Stimulated activated CD8-positive, alpha-beta memory T cell treated with anti-CD3 and anti-CD28 coated beads, Interleukin-12 subunit alpha, Interleukin-12 subunit beta, amount 100 ng/mL, for 4 hours (primary cell): ENCODE measurements at regions not wholly inside any gene's neighbourhood (a gene's known extent, or its start where the extent isn't known, plus 50 kb on each side); places are given as distances from the start of the nearest gene placed in this dataset.
"Not testable (repeated sequence)": the region's sequence is repeated elsewhere in the genome, so short reads cannot be mapped to it uniquely, and the experiment has no call there.

Source experiments
- DNase-seq: peaks from one replicate; pipeline ENCODE4 v3.0.0-alpha.2; 2020; ENCODE audit warnings: low read depth

DNA sequence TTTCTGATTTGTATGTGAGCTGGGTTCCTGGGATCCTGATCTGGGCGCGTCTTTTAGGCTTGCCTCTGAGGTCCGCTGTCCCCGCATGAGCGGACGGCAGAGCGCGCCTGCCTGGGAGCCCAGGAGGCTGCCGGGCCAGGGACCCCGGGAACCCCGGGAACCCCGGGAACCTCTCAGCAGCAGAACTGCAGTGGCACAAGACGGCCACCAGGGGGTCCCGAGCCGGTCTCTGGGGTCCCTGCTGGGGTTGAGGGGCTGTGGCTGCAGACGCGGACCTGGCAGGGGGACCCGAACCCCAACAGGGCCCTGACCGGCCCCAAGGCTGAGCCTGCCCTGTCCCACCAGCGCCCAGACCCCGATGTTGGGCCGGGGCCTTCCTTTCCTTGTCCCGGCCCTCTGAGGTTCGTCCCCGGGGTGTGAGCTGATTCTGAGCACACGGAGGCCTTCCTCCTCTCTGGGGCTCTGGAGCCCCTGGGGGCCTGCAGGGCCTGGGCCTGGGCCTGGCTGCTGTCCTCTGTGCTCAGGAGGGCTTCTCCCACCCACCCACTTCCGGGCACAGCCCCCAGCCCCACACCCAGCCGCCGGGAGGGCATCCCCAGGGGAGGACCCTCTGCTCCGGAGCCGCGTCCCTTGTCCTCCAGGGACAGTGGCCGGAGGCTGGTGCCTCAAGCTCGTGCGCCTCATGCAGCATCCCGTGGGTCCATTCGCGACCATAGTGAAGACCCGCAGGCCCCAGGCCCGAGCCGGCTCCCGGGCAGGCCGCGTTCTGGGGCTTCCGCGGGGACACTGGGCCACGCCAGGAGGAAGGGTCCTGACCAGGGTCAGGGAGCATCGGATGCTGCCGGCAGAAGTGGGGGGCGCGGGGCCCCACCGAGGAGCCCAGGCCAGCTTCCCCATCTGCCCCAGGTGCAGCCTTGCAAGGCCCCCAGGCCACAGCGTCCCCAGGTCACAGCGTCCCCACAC lies 152.9 kb downstream of the TMEM121 start:
- not testable (repeated sequence) for DNase-seq

- not testable (repeated sequence) for DNase-seq
These were observed 153.8 kb downstream of the TMEM121 start for GRCh38 chr14:105679959-105680735.

DNA sequence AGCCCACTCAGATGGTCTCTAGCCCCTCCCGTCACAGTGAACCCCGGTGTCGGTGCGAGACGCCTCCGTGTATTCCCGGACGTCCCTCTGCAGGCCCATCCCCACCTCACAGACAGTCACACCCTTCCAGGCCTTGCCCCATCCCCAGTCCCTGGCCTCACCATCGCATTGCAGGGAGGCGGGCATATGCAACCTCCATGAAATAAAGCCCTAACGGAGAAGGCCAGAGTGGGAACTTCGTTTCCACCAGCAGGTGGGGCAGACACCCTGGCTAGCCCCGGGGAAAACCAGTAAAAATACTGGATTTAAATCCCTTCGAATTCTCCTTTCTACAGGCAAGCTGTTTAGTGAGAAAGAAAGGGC lies 154.3 kb downstream of the TMEM121 start:
- not testable (repeated sequence) for DNase-seq

GRCh38 chr14:105681606-105682185 lies 155.3 kb downstream of the TMEM121 start:
- DNase-seq, result not testable (repeated sequence)

DNA sequence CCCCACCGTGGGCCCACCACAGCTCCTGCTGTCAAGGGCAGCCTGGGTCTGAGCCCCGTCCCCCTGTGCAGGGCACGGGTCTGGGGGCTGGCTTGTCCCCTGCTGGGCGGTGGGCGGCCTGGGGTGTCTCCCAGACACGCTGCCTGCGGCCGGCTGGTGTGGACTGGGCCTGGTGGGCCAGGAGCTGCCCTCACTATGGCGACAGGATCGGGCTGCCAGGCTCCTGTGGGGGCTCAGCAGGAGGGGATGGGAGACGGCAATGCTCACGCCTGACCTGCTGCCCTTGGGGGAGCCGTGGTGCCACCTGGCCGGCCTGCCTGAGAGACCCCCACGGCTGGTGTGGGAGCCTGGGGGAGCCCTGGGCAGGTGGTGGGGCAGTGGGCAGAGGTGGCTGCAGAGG lies 156.1 kb downstream of the TMEM121 start:
- not testable (repeated sequence) for DNase-seq

- DNase-seq, result no peak
These were observed 156.7 kb downstream of the TMEM121 start for GRCh38 chr14:105682956-105683570.

DNA sequence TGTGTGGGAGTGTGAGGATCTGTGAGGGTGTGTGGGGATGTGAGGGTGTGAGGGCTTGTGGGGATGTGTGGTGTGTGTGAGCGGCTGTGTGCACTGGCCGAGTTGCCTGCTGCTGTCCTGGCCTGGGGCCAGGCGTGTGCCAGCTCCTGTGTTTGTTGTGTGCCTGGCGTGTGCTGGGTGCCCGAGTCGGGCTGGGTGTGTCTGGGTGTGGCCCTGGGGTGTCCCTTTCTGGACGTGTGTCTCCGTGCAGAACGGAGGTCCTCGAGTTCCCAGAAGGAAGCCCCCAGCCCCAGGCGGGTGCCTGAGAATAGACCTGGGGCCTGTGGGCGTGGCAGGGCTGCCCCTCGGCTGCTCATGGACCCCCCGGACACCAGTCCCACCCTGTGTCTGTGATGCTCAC lies 157.7 kb downstream of the TMEM121 start:
- DNase-seq, result not testable (repeated sequence)

GRCh38 chr14:105684597-105684996 lies 158.2 kb downstream of the TMEM121 start:
- DNase-seq, result not testable (repeated sequence)

DNA sequence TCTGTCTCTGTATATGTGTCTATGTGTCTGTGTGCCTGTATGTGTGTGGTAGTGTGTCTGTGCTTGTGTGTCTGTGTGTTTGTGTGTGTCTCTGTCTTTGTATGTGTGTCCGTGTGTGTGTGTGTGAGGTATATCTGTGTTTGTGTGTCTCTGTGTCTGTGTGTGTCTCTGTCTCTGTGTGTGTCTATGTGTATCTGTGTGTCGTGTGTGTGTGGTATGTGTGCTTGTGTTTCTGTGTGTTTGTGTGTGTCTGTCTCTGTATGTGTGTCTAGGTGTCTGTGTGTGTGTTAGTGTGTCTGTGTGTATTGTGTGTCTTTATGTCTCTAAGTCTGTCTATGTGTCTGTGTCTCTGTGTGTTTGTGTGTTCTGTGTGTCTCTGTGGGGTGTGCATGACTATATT lies 158.6 kb downstream of the TMEM121 start:
- DNase-seq, result no peak

DNA sequence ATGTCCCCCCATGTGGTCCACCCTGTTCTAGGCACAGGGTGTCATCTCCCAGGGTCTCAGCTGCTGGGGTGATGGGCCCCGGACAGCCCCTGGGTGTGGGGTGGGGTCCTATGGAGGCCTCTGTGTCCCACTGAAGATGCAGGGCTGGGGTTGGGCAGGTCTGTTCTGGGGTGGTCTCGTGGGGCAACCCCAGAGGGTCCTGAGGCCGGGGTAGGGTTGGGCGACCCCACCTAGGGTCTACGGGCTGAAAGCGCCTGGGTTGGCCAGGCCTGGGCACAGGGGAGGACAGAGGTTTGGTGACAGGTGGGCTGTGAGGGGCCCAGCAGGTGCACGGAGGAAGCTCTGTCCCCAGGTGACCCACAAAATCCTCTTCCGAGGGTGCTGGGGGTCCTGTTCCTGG lies 159.2 kb downstream of the TMEM121 start:
- not testable (repeated sequence) for DNase-seq

- not testable (repeated sequence) for DNase-seq
These were observed 159.7 kb downstream of the TMEM121 start for GRCh38 chr14:105686050-105686449.

GRCh38 chr14:105686462-105687170 lies 160.2 kb downstream of the TMEM121 start:
- not testable (repeated sequence) for DNase-seq

DNA sequence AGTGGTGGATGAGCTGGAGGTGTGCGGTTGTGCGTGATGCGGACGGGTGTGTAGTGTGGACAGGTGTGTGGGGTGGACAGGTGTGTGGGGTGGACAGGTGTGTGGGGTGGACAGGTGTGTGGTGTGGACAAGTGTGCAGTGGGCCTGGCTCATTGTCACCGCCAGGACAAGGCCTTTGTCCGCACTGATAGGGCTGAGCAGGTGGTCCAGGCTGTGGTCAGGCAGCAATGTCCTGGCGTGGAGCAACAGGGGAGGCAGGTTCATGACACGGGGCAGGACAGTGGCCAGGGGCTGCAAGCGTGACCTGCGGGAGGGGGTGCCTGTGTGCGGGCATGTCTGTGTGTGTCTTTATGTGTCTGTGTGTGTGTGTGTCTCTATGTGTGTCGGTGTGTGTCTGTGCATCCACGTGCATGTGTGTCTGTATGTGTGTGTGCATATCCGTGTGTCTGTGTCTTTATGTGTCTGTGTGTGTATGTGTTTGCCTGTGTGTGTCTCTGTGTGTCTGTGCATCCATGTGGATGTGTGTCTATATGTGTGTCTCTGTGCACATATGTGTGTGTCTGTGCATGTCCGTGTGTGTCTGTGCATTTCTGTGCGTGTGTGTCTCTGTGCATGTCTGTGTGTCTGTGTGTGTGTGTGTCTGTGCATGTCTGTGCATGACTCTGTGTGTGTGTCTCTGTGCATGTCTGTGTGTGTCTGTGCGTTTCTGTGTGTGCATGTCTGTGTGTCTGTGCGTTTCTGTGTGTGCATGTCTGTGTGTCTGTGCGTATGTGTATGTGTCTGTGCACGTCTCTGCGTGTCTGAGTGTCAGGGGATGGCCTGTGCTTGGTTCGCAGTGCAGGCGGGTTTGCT lies 161.0 kb downstream of the TMEM121 start:
- not testable (repeated sequence) for DNase-seq

DNA sequence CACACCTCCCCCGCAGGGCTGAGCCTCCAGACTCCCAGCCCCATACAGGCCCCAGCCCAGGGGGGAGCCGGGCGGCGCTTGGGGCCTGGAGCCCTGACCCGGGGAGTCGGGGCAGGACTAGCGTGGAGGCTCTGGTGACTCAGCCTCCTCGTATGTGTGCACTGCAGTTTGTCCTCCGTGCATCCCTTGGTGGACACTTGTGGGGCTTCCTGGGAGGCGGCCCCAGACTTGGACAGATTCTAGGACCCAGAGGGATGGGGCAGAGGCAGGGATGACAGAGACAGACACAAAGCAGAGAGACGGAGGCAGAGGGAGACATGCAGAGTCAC lies 161.6 kb downstream of the TMEM121 start:
- not testable (repeated sequence) for DNase-seq

DNA sequence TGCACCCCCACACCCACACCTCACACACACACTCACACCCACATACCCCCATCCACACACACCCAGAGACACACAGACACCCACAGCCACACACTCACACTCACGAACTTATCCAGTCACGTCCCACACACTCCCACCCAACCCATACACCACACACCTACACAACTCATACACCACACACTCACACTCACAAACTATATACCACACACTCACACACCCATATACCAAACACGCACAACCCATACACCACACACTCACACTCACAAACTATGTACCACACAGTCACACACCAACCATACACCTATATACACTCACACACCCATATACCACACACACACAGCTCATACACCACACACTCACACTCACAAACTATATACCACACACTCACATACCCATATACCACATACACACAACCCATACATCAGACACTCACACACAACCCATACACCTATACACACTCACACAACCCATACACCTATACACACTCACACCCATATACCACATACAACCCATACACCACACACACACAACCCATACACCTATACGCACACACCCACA lies 162.4 kb downstream of the TMEM121 start:
- not testable (repeated sequence) for DNase-seq

- DNase-seq, result no peak
These were observed 163.3 kb downstream of the TMEM121 start for GRCh38 chr14:105689722-105690121.

GRCh38 chr14:105690671-105691070 lies 164.3 kb downstream of the TMEM121 start:
- DNase-seq, result no peak

GRCh38 chr14:105691321-105692109 lies 165.1 kb downstream of the TMEM121 start:
- not testable (repeated sequence) for DNase-seq

DNA sequence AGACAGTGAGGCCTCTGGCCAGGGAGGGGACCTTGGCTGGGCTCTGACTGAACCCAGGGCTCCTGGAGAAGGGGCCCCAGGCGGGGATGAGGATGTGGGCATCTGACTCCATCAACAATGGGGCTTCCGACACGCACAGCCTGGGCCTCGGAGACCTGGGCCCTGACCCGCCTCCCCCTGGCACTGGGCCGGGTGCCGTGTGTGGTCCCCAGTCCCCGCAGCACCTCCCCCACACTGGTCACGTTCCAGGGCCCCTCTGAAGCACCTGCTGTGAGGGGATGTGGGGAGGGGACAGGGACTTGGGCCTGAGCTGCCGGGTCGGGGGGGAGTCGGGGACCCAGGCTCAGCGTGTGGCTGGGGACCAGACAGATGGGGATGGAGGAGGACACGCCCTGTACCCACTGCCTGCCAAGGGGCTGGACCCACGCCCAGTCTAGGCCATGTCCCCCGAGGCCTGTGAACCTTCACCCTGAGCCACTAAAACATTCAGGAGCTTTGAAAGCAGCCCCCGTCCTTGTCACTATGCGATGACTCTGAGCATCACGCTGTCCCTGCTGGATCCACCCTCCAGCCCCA lies 165.8 kb downstream of the TMEM121 start:
- DNase-seq, result not testable (repeated sequence)
